ENCODE measurements at regions not wholly inside any gene's neighbourhood (a gene's known extent, or its start where the extent isn't known, plus 50 kb on each side); places are given as distances from the start of the nearest gene placed in this dataset.

DNA sequence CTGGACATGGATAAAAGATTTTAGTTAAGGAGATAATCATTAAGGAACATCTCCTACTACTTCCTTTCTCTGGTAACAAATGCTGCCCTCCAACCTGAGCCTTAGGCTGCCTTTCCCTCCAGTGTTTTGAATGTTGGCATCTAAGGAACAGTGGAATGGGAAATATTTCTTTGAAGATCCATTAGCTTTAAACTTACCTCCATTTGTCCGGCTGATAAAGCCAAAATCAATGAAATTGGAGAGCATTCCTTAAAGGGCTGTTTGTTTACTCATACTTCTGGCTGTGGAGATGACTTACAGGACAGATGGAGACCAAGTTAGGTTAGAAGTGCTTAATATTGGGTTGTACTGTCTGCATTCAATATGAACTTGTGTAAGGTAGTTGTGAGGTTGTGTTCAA, 439.1 kb downstream of the PLA2G4A start:
- TF ChIP-seq, protein P1, sequence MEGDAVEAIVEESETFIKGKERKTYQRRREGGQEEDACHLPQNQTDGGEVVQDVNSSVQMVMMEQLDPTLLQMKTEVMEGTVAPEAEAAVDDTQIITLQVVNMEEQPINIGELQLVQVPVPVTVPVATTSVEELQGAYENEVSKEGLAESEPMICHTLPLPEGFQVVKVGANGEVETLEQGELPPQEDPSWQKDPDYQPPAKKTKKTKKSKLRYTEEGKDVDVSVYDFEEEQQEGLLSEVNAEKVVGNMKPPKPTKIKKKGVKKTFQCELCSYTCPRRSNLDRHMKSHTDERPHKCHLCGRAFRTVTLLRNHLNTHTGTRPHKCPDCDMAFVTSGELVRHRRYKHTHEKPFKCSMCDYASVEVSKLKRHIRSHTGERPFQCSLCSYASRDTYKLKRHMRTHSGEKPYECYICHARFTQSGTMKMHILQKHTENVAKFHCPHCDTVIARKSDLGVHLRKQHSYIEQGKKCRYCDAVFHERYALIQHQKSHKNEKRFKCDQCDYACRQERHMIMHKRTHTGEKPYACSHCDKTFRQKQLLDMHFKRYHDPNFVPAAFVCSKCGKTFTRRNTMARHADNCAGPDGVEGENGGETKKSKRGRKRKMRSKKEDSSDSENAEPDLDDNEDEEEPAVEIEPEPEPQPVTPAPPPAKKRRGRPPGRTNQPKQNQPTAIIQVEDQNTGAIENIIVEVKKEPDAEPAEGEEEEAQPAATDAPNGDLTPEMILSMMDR (IDR thresholded peaks at IDR 0.05): no peak
- TF ChIP-seq ZFX (IDR thresholded peaks at IDR 0.05; ENCODE audit: borderline replicate concordance): no peak

All from 22Rv1 (cell line).